Endothelial cell of umbilical vein (primary cell): ENCODE measurements at regions not wholly inside any gene's neighbourhood (a gene's known extent, or its start where the extent isn't known, plus 50 kb on each side); places are given as distances from the start of the nearest gene placed in this dataset.

ENCODE experiments used
- BruUV-seq: library from RNA; stranded (reverse); fragments of 400-500 nt; replicated peaks from 2 replicates; lab custom pipeline; 2021; lab: Mats Ljungman, UMichigan
- CTCF ChIA-PET: fragments of 300-600, 350-600 bp; sonication (Branson Sonifier 250); formaldehyde crosslinking; loops from one replicate; lab custom pipeline; 2021; ENCODE audit warnings: antibody characterized with exemption, inconsistent platforms; lab: Charles Lee
- POLR2A ChIA-PET: fragments of 300-600, 350-600 bp; sonication (Branson Sonifier 250); formaldehyde crosslinking; loops from one replicate; lab custom pipeline; 2021; ENCODE audit warnings: antibody characterized with exemption, inconsistent platforms; lab: Charles Lee
- DNase-seq: peaks from one replicate; pipeline ENCODE4 v3.0.0-alpha.2; 2011; ENCODE audit warnings: low read depth, low spot score
- FAIRE-seq: peaks from 2 replicates; lab custom pipeline; 2011; peaks lifted over from hg19 to GRCh38; lab: Jason Lieb, UNC
- H2AFZ ChIP-seq: 2 replicates; pipeline ENCODE4 v1.6.0; 2012; ENCODE audit warnings: low read depth, low read length, control low read depth, inconsistent platforms
- H3K27ac ChIP-seq: 2 replicates; pipeline ENCODE4 v1.5.1; 2011; ENCODE audit warnings: low read depth, mild to moderate bottlenecking, control low read depth, low read length, moderate library complexity; ENCODE audit not compliant: insufficient read depth
- H3K27me3 ChIP-seq, 2 experiments: 2 replicates each; pipeline versions ENCODE4 v1.6.0 to v1.6.1; 2011; ENCODE audit warnings: low read length in 2 of 2, mixed read lengths in 1 of 2; ENCODE audit not compliant: control insufficient read depth in 2 of 2, insufficient read depth in 2 of 2
- H3K36me3 ChIP-seq, 2 experiments: 2 replicates in 1 of 2; 3 replicates in 1 of 2; pipeline ENCODE4 v1.5.1; 2011; ENCODE audit warnings: low read length in 2 of 2, mild to moderate bottlenecking in 1 of 2, moderate library complexity in 1 of 2; ENCODE audit not compliant: control insufficient read depth in 2 of 2, insufficient read depth in 2 of 2; ENCODE audit errors: extremely low read depth in 1 of 2
- H3K4me1 ChIP-seq: 3 replicates; pipeline ENCODE4 v1.5.1; 2011; ENCODE audit warnings: mild to moderate bottlenecking, low read length; ENCODE audit not compliant: control insufficient read depth, insufficient read depth; ENCODE audit errors: extremely low read depth
- H3K4me2 ChIP-seq: 2 replicates; pipeline ENCODE4 v1.6.1; 2011; ENCODE audit warnings: low read length, control low read depth, mixed read lengths; ENCODE audit not compliant: insufficient read depth
- H3K4me3 ChIP-seq, 3 experiments: fragments of 200-600 bp in 1 of 3; sonication (generic), shearing (Covaris generic) in 1 of 3; replicated peaks in 1 of 3; 2 replicates each; pipeline ENCODE4 v1.5.1; 2011 to 2016; ENCODE audit warnings: control low read depth in 3 of 3, low read length in 3 of 3, mild to moderate bottlenecking in 2 of 3, inconsistent platforms in 1 of 3, low read depth in 1 of 3, moderate library complexity in 1 of 3; ENCODE audit not compliant: insufficient read depth in 1 of 3
- H3K79me2 ChIP-seq: 2 replicates; pipeline ENCODE4 v1.6.0; 2012; ENCODE audit warnings: low read length, inconsistent platforms; ENCODE audit not compliant: control insufficient read depth, insufficient read depth
- H3K9ac ChIP-seq: replicated peaks from 2 replicates; pipeline ENCODE3; 2011; ENCODE audit warnings: low read length, control low read depth; ENCODE audit not compliant: insufficient read depth; ENCODE audit errors: extremely low read depth
- H3K9me1 ChIP-seq: replicated peaks from 3 replicates; pipeline ENCODE4 v1.6.0; 2011; ENCODE audit warnings: mild to moderate bottlenecking, low read length; ENCODE audit not compliant: control insufficient read depth, insufficient read depth; ENCODE audit errors: extremely low read depth
- H3K9me3 ChIP-seq: replicated peaks from 2 replicates; pipeline ENCODE4 v1.5.1; 2012; ENCODE audit warnings: low read length, inconsistent platforms; ENCODE audit not compliant: control insufficient read depth, insufficient read depth
- H4K20me1 ChIP-seq: replicated peaks from 2 replicates; pipeline ENCODE3; 2011; ENCODE audit warnings: mild to moderate bottlenecking, low read length; ENCODE audit not compliant: control insufficient read depth, insufficient read depth; ENCODE audit errors: extremely low read depth
- CTCF ChIP-seq, 2 donors: IDR thresholded peaks; 1 replicate in 1 of 2; 2 replicates in 1 of 2; pipeline ENCODE4 v1.5.1; 2011; ENCODE audit warnings: low read length in 2 of 2, mild to moderate bottlenecking in 2 of 2, moderate library complexity in 2 of 2, control low read depth in 1 of 2, inconsistent platforms in 1 of 2, low read depth in 1 of 2; ENCODE audit not compliant: insufficient read depth in 1 of 2; ENCODE audit errors: extremely low read depth in 1 of 2
- EZH2 ChIP-seq: IDR thresholded peaks from 2 replicates; pipeline ENCODE4 v1.6.1; 2012; ENCODE audit warnings: borderline replicate concordance, low read depth, mild to moderate bottlenecking, moderate library complexity, low read length, inconsistent platforms; ENCODE audit not compliant: severe bottlenecking
- FOS ChIP-seq: IDR thresholded peaks from 2 replicates; pipeline ENCODE4 v1.6.1; 2011; ENCODE audit warnings: mild to moderate bottlenecking, low read length, moderate library complexity, borderline replicate concordance; ENCODE audit not compliant: insufficient read depth
- GATA2 ChIP-seq: IDR thresholded peaks from 2 replicates; pipeline ENCODE4 v1.7.0; 2011; ENCODE audit warnings: low read depth, mild to moderate bottlenecking, moderate library complexity, mixed read lengths, low read length; ENCODE audit not compliant: insufficient read length, insufficient read depth
- JUN ChIP-seq: IDR thresholded peaks from 2 replicates; pipeline ENCODE4 v1.6.1; 2011; ENCODE audit warnings: borderline replicate concordance, low read depth; ENCODE audit not compliant: insufficient read length, insufficient read depth
- MYC ChIP-seq: IDR thresholded peaks from one replicate; pipeline ENCODE4 v1.6.1; 2011; ENCODE audit warnings: mild to moderate bottlenecking, low read depth, low read length
- POLR2A ChIP-seq: IDR thresholded peaks from 2 replicates; pipeline ENCODE4 v1.6.1; 2012; ENCODE audit warnings: low read depth, mild to moderate bottlenecking, control low read depth, low read length
- POLR2AphosphoS5 ChIP-seq: IDR thresholded peaks from 2 replicates; pipeline ENCODE4 v1.6.1; 2012; ENCODE audit warnings: low read depth, mild to moderate bottlenecking, control low read depth, low read length, moderate library complexity; ENCODE audit not compliant: insufficient read depth
- dilution Hi-C: fragments of 300-500 bp; cut with MboI; formaldehyde crosslinking; loops from one replicate; pipeline ENCODE4 v1.15.0; 2019; ENCODE audit warnings: low sequenced_read_pairs; ENCODE audit not compliant: extremely low pct_ligation_motif_present
- intact Hi-C: fragments of 100-400 bp; cut with micrococcal nuclease; formaldehyde crosslinking; loops from one replicate; pipeline ENCODE4 v1.10.0; 2022
- TF ChIP-seq, protein P1 (sequence below): IDR thresholded peaks from 2 replicates; pipeline ENCODE4 v1.6.1; 2011; ENCODE audit not compliant: insufficient read depth, insufficient read length

DNA sequence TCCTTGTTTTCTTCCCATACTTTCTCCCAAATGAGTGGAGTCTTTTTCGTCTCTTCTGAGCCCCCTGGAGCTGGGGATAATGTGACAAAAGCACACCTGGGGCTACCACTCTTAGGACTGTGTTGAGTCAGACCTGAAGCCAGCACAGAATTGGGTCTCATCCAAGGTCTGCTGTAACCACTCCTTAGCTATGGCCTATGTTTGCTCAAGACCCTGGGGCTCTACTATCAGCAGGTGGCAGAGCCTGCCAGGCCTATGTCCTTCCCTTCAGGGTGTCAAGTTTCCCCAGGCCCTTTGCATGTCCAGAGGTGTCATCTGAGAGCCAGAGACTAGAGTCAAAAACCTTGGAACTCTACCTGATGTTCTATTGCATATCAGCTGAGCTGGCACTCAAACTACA, 335.7 kb downstream of the DDX10 start:
- Histone ChIP-seq H3K9ac (no peak overlapping the region), H3K79me2 (no peaks in the 10 kb centered on the region), H3K27me3 (peaks cover 0 to 4% of the 10 kb centered on the region in 2 experiments), H3K9me3 (no peaks in the 10 kb centered on the region), H3K36me3 (no peaks in the 10 kb centered on the region), H3K4me2 (no peak overlapping the region), H3K9me1 (no peaks in the 10 kb centered on the region), H3K4me3 (no peak overlapping the region), H3K27ac (no peak overlapping the region), H4K20me1 (no peaks in the 10 kb centered on the region), H3K4me1 (no peaks in the 10 kb centered on the region), H2AFZ (no peak overlapping the region)
- no TSS peak for BruUV-seq
- TF ChIP-seq, protein P1, sequence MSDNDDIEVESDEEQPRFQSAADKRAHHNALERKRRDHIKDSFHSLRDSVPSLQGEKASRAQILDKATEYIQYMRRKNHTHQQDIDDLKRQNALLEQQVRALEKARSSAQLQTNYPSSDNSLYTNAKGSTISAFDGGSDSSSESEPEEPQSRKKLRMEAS, result no peak
- no peak for TF ChIP-seq POLR2A
- TF ChIP-seq GATA2, result no peak
- TF ChIP-seq CTCF (IDR thresholded peaks at IDR 0.05; ENCODE audit: extremely low read depth in 1 of 2, insufficient read depth in 1 of 2, low read depth in 1 of 2, low read length in 2 of 2), result no peak
- TF ChIP-seq EZH2, result no peak
- no peak for TF ChIP-seq POLR2AphosphoS5
- dilution Hi-C loops, result no loop called here
- ChIA-PET CTCF (no interaction called here), POLR2A (no interaction called here)
- FAIRE-seq (no peak), DNase-seq (no peak)
- intact Hi-C loops, result no loop called here

DNA sequence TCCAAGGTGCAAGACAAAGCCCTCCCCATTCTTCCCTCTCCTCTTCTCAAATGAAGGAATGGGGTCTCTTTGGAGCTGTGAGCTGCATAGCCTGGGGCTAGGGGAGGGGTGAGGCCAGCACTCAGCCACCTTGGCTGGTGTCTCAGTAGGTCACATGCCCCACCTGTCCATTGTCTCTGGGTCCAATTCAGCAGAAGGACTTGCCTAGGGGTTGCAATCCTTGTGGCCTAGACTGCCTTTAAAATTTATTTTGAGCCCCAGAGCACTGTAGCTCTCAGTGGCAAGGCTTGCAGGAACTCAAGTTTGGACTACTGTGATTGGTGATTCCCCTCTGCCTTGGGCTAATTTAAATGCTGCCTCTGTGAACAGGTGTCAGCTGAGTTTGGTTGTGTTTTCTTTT, 336.7 kb downstream of the DDX10 start:
- BruUV-seq, result no TSS peak
- DNase-seq, result no peak
- Histone ChIP-seq H3K4me3 (no peak overlapping the region), H3K9me1 (no peaks in the 10 kb centered on the region), H3K4me1 (no peaks in the 10 kb centered on the region), H3K9ac (no peak overlapping the region), H2AFZ (no peak overlapping the region), H3K27ac (no peak overlapping the region), H3K9me3 (no peaks in the 10 kb centered on the region), H3K4me2 (no peak overlapping the region), H4K20me1 (no peaks in the 10 kb centered on the region), H3K36me3 (no peaks in the 10 kb centered on the region), H3K27me3 (peaks cover 0 to 4% of the 10 kb centered on the region in 2 experiments), H3K79me2 (no peaks in the 10 kb centered on the region)
- ChIA-PET CTCF (interaction anchor here (1.2 kb wide), 1 partner anchor 16 kb away, joined by 3 read pairs; no protein-coding TSS in a partner anchor), POLR2A (no interaction called here)
- TF ChIP-seq, protein P1, result no peak
- no peak for TF ChIP-seq POLR2A
- TF ChIP-seq POLR2AphosphoS5, result no peak
- no peak for TF ChIP-seq MYC
- no peak for TF ChIP-seq EZH2
- TF ChIP-seq JUN, result no peak
- no peak for TF ChIP-seq FOS
- no peak for TF ChIP-seq GATA2
- TF ChIP-seq CTCF (IDR thresholded peaks at IDR 0.05; ENCODE audit: extremely low read depth in 1 of 2, insufficient read depth in 1 of 2, low read depth in 1 of 2, low read length in 2 of 2), result no peak
- FAIRE-seq, result no peak
- dilution Hi-C loops, result no loop called here
- intact Hi-C loops, result no loop called here
